NB4 (cell line): ENCODE measurements at regions not wholly inside any gene's neighbourhood (a gene's known extent, or its start where the extent isn't known, plus 50 kb on each side); places are given as distances from the start of the nearest gene placed in this dataset.

Source experiments
- CTCF ChIP-seq: IDR thresholded peaks from one replicate; pipeline ENCODE4 v1.5.1; 2012; ENCODE audit warnings: low read depth, low read length
- MAX ChIP-seq: IDR thresholded peaks from 2 replicates; pipeline ENCODE4 v1.6.1; 2011; ENCODE audit warnings: low read depth, low read length
- POLR2A ChIP-seq: IDR thresholded peaks from 2 replicates; pipeline ENCODE4 v1.6.1; 2011; ENCODE audit warnings: mild to moderate bottlenecking; ENCODE audit not compliant: insufficient read length; ENCODE audit errors: extremely low read depth

- no peak for TF ChIP-seq CTCF
- no peak for TF ChIP-seq POLR2A
- TF ChIP-seq MAX: no peak
These were observed 142.3 kb downstream of the PCDH18 start for GRCh38 chr4:137389911-137390520.
